ENCODE measurements at regions not wholly inside any gene's neighbourhood (a gene's known extent, or its start where the extent isn't known, plus 50 kb on each side); places are given as distances from the start of the nearest gene placed in this dataset.
"Not testable (repeated sequence)": the region's sequence is repeated elsewhere in the genome, so short reads cannot be mapped to it uniquely, and the experiment has no call there.

- TF ChIP-seq CTCF (IDR thresholded peaks at IDR 0.05); POLR2AphosphoS5 (IDR thresholded peaks at IDR 0.05; ENCODE audit: low read depth, low read length); SIN3A (IDR thresholded peaks at IDR 0.05; ENCODE audit: borderline replicate concordance, insufficient read depth, low read depth, low read length); TCF7L2 (IDR thresholded peaks at IDR 0.05; ENCODE audit: low read depth, low read length): not testable (repeated sequence)
Observed at GRCh38 chr1:149213673-149214072, 110.3 kb upstream of the NBPF9 start.
